Neural progenitor cell (in vitro differentiated cells): ENCODE measurements at regions not wholly inside any gene's neighbourhood (a gene's known extent, or its start where the extent isn't known, plus 50 kb on each side); places are given as distances from the start of the nearest gene placed in this dataset.

Experiments
- CTCF ChIP-seq: fragments of 200-600 bp; sonication (generic); IDR thresholded peaks from 2 replicates; pipeline ENCODE4 v1.5.1; 2017; ENCODE audit warnings: antibody characterized with exemption, mild to moderate bottlenecking
- EZH2 ChIP-seq: fragments of 200-600 bp; sonication (generic); IDR thresholded peaks from 2 replicates; pipeline ENCODE4 v1.6.1; 2017; ENCODE audit warnings: antibody characterized with exemption, mild to moderate bottlenecking, moderate library complexity

- TF ChIP-seq EZH2 (no peak), CTCF (no peak)
These were observed 50.7 kb upstream of the VPREB1 start for GRCh38 chr22:22193923-22194322.
